AG09309 (cell line): ENCODE measurements at regions not wholly inside any gene's neighbourhood (a gene's known extent, or its start where the extent isn't known, plus 50 kb on each side); places are given as distances from the start of the nearest gene placed in this dataset.

Experiments used
- DNase-seq: peaks from one replicate; pipeline ENCODE4 v3.0.0-alpha.2; 2010; ENCODE audit warnings: low read depth
- H3K4me3 ChIP-seq: 2 replicates; pipeline ENCODE4 v1.5.1; 2011; ENCODE audit warnings: mild to moderate bottlenecking, low read depth, low read length, moderate library complexity; ENCODE audit not compliant: control insufficient read depth
- TF ChIP-seq, protein P1 (sequence below): IDR thresholded peaks from 2 replicates; pipeline ENCODE4 v1.5.1; 2011; ENCODE audit warnings: mild to moderate bottlenecking, low read depth, low read length, inconsistent platforms; ENCODE audit not compliant: insufficient read depth, control insufficient read depth; ENCODE audit errors: missing control alignments

DNA sequence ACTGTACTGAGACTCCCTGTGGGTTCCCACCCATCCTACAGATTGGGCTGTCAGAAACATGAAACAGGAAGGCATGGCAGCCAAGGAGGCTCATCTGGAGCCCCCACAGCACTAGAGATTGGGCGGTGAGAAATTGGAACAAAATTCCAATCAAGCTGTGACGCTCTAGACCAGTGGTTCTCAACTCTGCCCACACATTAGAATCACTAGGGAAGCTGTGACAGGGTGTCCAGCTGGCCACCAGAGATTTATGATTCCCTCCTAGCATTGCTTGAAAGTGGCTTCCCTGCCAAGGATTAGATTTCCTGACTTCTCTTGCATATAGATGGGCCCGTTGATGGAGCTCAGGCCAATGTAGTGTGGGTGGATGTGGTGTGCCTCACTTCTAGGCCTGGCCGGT, 187.5 kb upstream of the ZC3H12A start:
- DNase-seq = no peak
- H3K4me3 ChIP-seq = no peak overlapping the region
- TF ChIP-seq, protein P1, sequence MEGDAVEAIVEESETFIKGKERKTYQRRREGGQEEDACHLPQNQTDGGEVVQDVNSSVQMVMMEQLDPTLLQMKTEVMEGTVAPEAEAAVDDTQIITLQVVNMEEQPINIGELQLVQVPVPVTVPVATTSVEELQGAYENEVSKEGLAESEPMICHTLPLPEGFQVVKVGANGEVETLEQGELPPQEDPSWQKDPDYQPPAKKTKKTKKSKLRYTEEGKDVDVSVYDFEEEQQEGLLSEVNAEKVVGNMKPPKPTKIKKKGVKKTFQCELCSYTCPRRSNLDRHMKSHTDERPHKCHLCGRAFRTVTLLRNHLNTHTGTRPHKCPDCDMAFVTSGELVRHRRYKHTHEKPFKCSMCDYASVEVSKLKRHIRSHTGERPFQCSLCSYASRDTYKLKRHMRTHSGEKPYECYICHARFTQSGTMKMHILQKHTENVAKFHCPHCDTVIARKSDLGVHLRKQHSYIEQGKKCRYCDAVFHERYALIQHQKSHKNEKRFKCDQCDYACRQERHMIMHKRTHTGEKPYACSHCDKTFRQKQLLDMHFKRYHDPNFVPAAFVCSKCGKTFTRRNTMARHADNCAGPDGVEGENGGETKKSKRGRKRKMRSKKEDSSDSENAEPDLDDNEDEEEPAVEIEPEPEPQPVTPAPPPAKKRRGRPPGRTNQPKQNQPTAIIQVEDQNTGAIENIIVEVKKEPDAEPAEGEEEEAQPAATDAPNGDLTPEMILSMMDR = no peak

DNA sequence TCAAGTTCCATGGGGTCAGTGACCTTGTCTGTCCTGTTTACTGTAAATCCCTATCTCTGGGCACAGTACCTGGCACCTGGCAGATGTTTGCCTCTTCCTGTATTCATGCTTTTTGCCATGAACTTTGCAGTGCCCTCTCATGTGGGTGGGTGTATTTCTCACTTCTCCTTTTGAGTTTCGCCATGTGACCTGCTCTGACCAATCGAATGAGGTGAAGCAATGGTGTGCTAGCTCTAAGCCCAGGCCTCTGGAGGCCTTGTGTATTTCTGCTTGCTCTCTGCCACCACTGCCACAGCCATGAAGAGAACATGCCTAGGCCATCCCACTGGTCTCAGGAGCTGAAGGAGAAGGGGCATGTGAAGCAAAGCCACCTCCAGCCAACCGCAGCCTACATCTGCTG, 185.5 kb upstream of the ZC3H12A start:
- TF ChIP-seq, protein P1 = no peak
- DNase-seq = no peak
- no peak overlapping the region for H3K4me3 ChIP-seq

DNA sequence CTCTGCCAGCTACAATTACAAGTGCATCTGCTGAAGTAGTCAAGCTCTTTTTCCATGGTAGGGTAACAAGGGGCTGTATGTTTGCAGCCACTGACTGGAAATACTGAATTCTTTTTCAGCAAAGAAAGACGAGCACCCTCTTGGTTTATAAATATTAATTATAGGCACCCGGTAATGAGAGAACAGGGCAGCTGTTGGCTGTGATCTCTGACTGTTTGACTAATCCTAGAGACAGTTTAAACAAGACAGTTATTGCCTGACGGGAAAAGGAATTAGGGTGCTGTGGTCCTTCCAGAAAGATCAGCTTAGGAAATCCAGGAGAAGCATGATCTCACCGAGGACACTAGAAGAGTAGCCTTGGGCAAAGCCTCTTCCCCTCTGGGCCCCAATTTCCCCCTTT, 183.7 kb upstream of the ZC3H12A start:
- no peak overlapping the region for H3K4me3 ChIP-seq
- TF ChIP-seq, protein P1 = no peak
- no peak for DNase-seq

DNA sequence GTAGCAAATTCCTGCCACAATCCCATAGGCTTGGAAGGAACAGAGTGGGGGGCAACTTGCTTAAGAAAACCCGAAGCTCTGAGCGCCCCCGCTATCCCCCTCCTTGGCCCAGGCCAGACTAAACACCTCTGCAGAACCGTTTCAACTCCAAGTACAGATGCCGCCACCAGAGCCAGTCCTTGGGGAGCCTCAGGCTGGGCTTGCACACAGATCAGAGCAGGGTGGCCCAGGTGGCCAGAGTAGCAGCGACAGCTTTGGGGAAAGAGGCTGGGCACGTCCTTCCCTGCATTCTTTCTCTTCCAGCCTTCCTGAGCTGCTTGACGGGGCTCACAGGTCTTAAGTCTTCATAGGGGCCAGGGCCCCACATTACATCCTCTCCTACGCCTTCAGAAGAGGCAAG, 181.6 kb upstream of the ZC3H12A start:
- TF ChIP-seq, protein P1 = no peak
- DNase-seq = no peak
- H3K4me3 ChIP-seq = no peak overlapping the region

DNA sequence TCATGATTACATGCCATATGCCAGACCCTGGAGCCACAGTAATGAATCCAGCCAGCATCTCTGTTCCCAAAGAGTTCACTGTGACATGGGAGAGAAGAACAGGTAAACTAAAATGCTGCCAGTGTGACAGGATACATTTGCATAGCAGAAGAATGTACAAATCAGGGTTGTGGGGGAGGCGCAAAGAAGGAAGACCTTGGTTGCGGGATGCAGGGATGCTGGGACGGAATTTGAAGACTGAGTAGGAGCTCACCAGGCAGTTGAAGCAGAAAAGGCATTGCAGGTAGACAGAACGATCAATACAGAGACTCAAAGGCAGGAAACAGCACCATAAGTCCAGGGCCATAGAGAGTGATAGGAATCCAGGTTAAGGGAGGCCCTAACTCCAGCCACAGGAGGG, 180.3 kb upstream of the ZC3H12A start:
- no peak for DNase-seq
- TF ChIP-seq, protein P1 = no peak
- no peak overlapping the region for H3K4me3 ChIP-seq

DNA sequence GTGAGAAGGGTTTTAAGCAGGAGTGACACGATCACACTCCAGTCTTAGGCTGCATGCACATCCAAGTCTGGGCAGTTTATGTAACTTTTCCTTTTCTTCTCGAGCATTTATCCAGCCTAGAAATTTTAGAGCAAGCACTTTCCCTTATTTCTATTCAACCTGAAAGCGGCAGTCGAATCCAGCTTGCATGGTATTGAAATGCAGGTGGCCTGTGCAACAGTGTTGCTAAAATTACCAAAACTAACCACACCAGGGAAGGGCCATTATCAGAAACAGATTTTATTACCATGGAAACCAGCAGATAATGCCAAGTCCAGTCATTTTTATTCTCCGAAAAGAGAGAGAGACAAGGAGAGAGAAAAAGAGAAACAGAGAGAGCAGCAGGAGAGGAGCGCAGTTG, 179.9 kb upstream of the ZC3H12A start:
- TF ChIP-seq, protein P1 = no peak
- DNase-seq = no peak
- H3K4me3 ChIP-seq = no peak overlapping the region

DNA sequence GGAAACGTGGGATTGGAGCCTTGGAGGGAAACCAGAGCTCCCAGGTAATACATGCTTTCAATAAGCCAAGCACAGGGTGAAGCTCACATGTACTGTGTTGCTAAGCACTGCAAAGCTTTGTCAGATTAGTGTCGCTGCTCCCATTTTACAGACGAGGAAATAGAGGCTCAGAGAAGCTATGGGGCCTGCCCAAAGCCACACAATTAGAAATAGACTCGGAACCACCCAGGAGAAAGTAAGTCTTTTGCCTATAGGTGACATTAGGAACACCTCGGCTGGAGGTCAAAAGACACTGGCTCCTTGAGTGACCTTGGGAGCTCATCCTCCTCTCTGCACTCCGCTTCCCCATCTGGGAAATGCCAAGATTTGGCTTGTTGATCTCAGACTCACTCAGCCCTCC, 175.6 kb upstream of the ZC3H12A start:
- DNase-seq = no peak
- TF ChIP-seq, protein P1 = no peak
- no peak overlapping the region for H3K4me3 ChIP-seq
